CD14-positive monocyte (primary cell): ENCODE measurements at regions not wholly inside any gene's neighbourhood (a gene's known extent, or its start where the extent isn't known, plus 50 kb on each side); places are given as distances from the start of the nearest gene placed in this dataset.

Experiments
- DNase-seq, 3 donors: peaks; one replicate each; pipeline ENCODE4 v3.0.0-alpha.2; 2011 to 2022
- H2AFZ ChIP-seq: 2 replicates; pipeline ENCODE4 v1.6.0; 2012; ENCODE audit warnings: mild to moderate bottlenecking, low read depth, low read length, inconsistent platforms; ENCODE audit not compliant: insufficient read depth, poor library complexity, severe bottlenecking
- H3K27ac ChIP-seq, 2 donors: 1 replicate in 1 of 2; 2 replicates in 1 of 2; pipeline ENCODE4 v1.5.1; 2012 to 2013; ENCODE audit warnings: low read length in 2 of 2, control low read depth in 1 of 2, inconsistent platforms in 1 of 2, low read depth in 1 of 2, mild to moderate bottlenecking in 1 of 2
- H3K27me3 ChIP-seq, 2 donors: one replicate each; pipeline versions ENCODE4 v1.6.0 to v1.6.1; 2011 to 2013; ENCODE audit warnings: low read length in 2 of 2; ENCODE audit not compliant: control insufficient read depth in 2 of 2, insufficient read depth in 2 of 2
- H3K36me3 ChIP-seq, 2 donors: replicated peaks in 1 of 2; 1 replicate in 1 of 2; 2 replicates in 1 of 2; pipeline versions ENCODE4 v1.5.1 to v1.6.1; 2012 to 2013; ENCODE audit warnings: low read length in 2 of 2, control low read depth in 1 of 2, inconsistent platforms in 1 of 2, mild to moderate bottlenecking in 1 of 2; ENCODE audit not compliant: insufficient read depth in 2 of 2, control insufficient read depth in 1 of 2
- H3K4me1 ChIP-seq, 2 donors: 1 replicate in 1 of 2; 2 replicates in 1 of 2; pipeline versions ENCODE4 v1.5.1 to v1.6.1; 2012 to 2013; ENCODE audit warnings: low read length in 2 of 2, control low read depth in 1 of 2, inconsistent platforms in 1 of 2, mild to moderate bottlenecking in 1 of 2, moderate library complexity in 1 of 2; ENCODE audit not compliant: insufficient read depth in 2 of 2, control insufficient read depth in 1 of 2
- H3K4me2 ChIP-seq: replicated peaks from 2 replicates; pipeline ENCODE3; 2012; ENCODE audit warnings: low read length, moderate library complexity, mild to moderate bottlenecking; ENCODE audit not compliant: poor library complexity, severe bottlenecking; ENCODE audit errors: extremely low read depth
- H3K4me3 ChIP-seq, 3 experiments: fragments of 200-600 bp in 1 of 3; sonication (generic) in 1 of 3; replicated peaks in 1 of 3; 1 replicate in 2 of 3; 2 replicates in 1 of 3; pipeline ENCODE4 v1.5.1; 2011 to 2013; ENCODE audit warnings: low read length in 3 of 3, mild to moderate bottlenecking in 3 of 3, control low read depth in 2 of 3, low read depth in 2 of 3, inconsistent platforms in 1 of 3, moderate library complexity in 1 of 3
- H3K79me2 ChIP-seq: 2 replicates; pipeline ENCODE4 v1.6.0; 2012; ENCODE audit warnings: mild to moderate bottlenecking, control low read depth, inconsistent platforms, low read length, moderate library complexity; ENCODE audit not compliant: insufficient read depth
- H3K9ac ChIP-seq: 2 replicates; pipeline ENCODE4 v1.6.0; 2017; ENCODE audit warnings: low read length, mild to moderate bottlenecking; ENCODE audit not compliant: insufficient read depth, poor library complexity, severe bottlenecking
- H3K9me3 ChIP-seq, 2 donors: replicated peaks in 1 of 2; 1 replicate in 1 of 2; 2 replicates in 1 of 2; pipeline versions ENCODE4 v1.5.1 to v1.6.1; 2012 to 2013; ENCODE audit warnings: low read length in 2 of 2, control low read depth in 1 of 2; ENCODE audit not compliant: control insufficient read depth in 1 of 2, insufficient read depth in 1 of 2
- H4K20me1 ChIP-seq: 2 replicates; pipeline ENCODE4 v1.6.0; 2012; ENCODE audit warnings: mild to moderate bottlenecking, low read length, control low read depth, moderate library complexity; ENCODE audit not compliant: insufficient read depth
- H3K27ac Mint-ChIP-seq, 7 donors: one replicate each; pipeline ENCODE4 v1.8.0; 2020; ENCODE audit warnings: mild to moderate bottlenecking in 7 of 7, mixed read lengths in 7 of 7, moderate library complexity in 6 of 7, inconsistent platforms in 2 of 7
- H3K27me3 Mint-ChIP-seq, 3 donors: one replicate each; pipeline ENCODE4 v1.8.0; 2021 to 2022; ENCODE audit warnings: low read depth in 3 of 3, mild to moderate bottlenecking in 3 of 3, mixed read lengths in 3 of 3, moderate library complexity in 3 of 3, inconsistent platforms in 1 of 3
- H3K36me3 Mint-ChIP-seq, 2 donors: one replicate each; pipeline ENCODE4 v1.8.0; 2020; ENCODE audit warnings: mixed read lengths in 2 of 2, inconsistent platforms in 1 of 2, mild to moderate bottlenecking in 1 of 2
- H3K4me1 Mint-ChIP-seq: one replicate; pipeline ENCODE4 v1.8.0; 2020; ENCODE audit warnings: mild to moderate bottlenecking, mixed read lengths
- H3K4me3 Mint-ChIP-seq, 2 donors: one replicate each; pipeline ENCODE4 v1.8.0; 2020; ENCODE audit warnings: mild to moderate bottlenecking in 2 of 2, mixed read lengths in 2 of 2, moderate library complexity in 1 of 2
- H3K9me3 Mint-ChIP-seq, 7 donors: one replicate each; pipeline ENCODE4 v1.8.0; 2020 to 2022; ENCODE audit warnings: mixed read lengths in 7 of 7, mild to moderate bottlenecking in 6 of 7, moderate library complexity in 6 of 7, inconsistent platforms in 2 of 7
- CTCF ChIP-seq: fragments of 200-600 bp; IDR thresholded peaks from one replicate; pipeline ENCODE4 v1.8.0; 2022; ENCODE audit warnings: antibody characterized with exemption, mild to moderate bottlenecking
- WGBS: methylation state at CpG from one replicate; pipeline ENCODE4 v1.1.5; 2013; ENCODE audit warnings: missing lambda C conversion rate; ENCODE audit not compliant: insufficient coverage; 5-methylcytosine and 5-hydroxymethylcytosine counted together
- intact Hi-C, 2 donors: fragments of 100-400 bp; cut with micrococcal nuclease; formaldehyde crosslinking; loops; one replicate each; pipeline versions ENCODE4 v1.15.0 to v1.15.1; 2023

GRCh38 chr11:44445500-44446365, 119.7 kb upstream of the CD82 start:
- DNase-seq, result no peak
- intact Hi-C loops, result no loop called here
- Histone ChIP-seq H3K4me2 (no peak overlapping the region), H4K20me1 (no peaks in the 10 kb centered on the region), H2AFZ (no peak overlapping the region), H3K36me3 (no peaks in the 10 kb centered on the region), H3K9me3 (no peaks in the 10 kb centered on the region), H3K79me2 (no peaks in the 10 kb centered on the region), H3K9ac (no peak overlapping the region), H3K27ac (no peak overlapping the region), H3K4me3 (no peak overlapping the region), H3K4me1 (no peaks in the 10 kb centered on the region), H3K27me3 (no peaks in the 10 kb centered on the region)
- no peak for TF ChIP-seq CTCF
- WGBS, result 70% methylated on average over 7 of the region's 9 CpGs
- Mint-ChIP-seq H3K9me3 (peaks cover 0 to 4% (median 1%) of the 10 kb centered on the region in 7 donors), H3K36me3 (no peaks in the 10 kb centered on the region), H3K27me3 (peaks cover 3 to 12% (median 12%) of the 10 kb centered on the region in 3 donors), H3K4me1 (no peaks in the 10 kb centered on the region), H3K27ac (no peak overlapping the region), H3K4me3 (no peak overlapping the region)

- intact Hi-C loops, result no loop called here
- WGBS, result 61% methylated on average over 5 of the region's 7 CpGs
These were observed 119.1 kb upstream of the CD82 start for GRCh38 chr11:44446366-44446762.

More at GRCh38 chr11:44446366-44446762, 119.1 kb upstream of the CD82 start:
- Mint-ChIP-seq H3K36me3 (no peaks in the 10 kb centered on the region), H3K9me3 (peaks cover 0 to 4% (median 0%) of the 10 kb centered on the region in 7 donors), H3K27ac (no peak overlapping the region), H3K4me1 (no peaks in the 10 kb centered on the region), H3K27me3 (peaks cover 3 to 9% (median 6%) of the 10 kb centered on the region in 3 donors), H3K4me3 (no peak overlapping the region)
- TF ChIP-seq CTCF, result no peak
- H3K9ac ChIP-seq, result no peak overlapping the region
- H3K36me3 ChIP-seq, result no peaks in the 10 kb centered on the region
- H2AFZ ChIP-seq, result no peak overlapping the region
- no peaks in the 10 kb centered on the region for H3K9me3 ChIP-seq
- H3K27me3 ChIP-seq, result no peaks in the 10 kb centered on the region
- no peaks in the 10 kb centered on the region for H3K4me1 ChIP-seq
- no peak overlapping the region for H3K4me2 ChIP-seq
- no peaks in the 10 kb centered on the region for H3K79me2 ChIP-seq
- H3K4me3 ChIP-seq, result no peak overlapping the region
- DNase-seq, result no peak
- H4K20me1 ChIP-seq, result no peaks in the 10 kb centered on the region
- no peak overlapping the region for H3K27ac ChIP-seq
